ENCODE measurements at regions not wholly inside any gene's neighbourhood (a gene's known extent, or its start where the extent isn't known, plus 50 kb on each side); places are given as distances from the start of the nearest gene placed in this dataset.

DNA sequence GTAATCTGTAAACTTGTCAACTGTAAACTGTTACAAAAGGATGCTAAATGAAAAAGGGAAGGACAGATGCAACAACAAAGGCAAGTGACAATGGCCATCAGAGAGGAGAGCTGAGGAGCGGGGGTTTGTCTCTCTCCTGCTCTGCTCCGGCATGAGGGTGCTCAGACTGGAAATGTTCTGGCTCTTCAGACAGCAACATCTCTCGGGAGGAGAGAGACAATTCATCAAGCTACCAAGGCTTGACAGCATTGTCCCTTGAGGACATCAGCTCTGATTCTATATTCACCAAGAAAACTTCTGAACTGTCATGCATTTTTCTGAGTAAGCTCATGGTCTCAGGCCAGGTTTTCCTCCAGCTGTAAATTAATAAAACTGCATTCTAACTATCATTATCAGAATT, 408.2 kb downstream of the IGSF11 start:
- Histone ChIP-seq H3K79me2 (ENCODE audit: low read length) (no peaks in the 10 kb centered on the region), H3K4me2 (ENCODE audit: low read length) (no peak overlapping the region), H3K36me3 (replicated peaks; ENCODE audit: low read depth, low read length) (no peaks in the 10 kb centered on the region), H3K27me3 (ENCODE audit: low read depth, low read length) (no peaks in the 10 kb centered on the region), H4K20me1 (ENCODE audit: insufficient read depth, low read length) (no peaks in the 10 kb centered on the region), H2AFZ (ENCODE audit: low read depth, low read length) (no peak overlapping the region), H3K9ac (ENCODE audit: low read length) (no peak overlapping the region), H3K4me1 (ENCODE audit: low read length) (no peaks in the 10 kb centered on the region), H3K4me3 (ENCODE audit: low read length) (no peak overlapping the region), H3K27ac (ENCODE audit: low read length) (no peak overlapping the region), H3K9me3 (ENCODE audit: insufficient read depth, low read length) (no peaks in the 10 kb centered on the region)
- no peak for TF ChIP-seq EZH2phosphoT487 (IDR thresholded peaks at IDR 0.05; ENCODE audit: low read depth)
- TF ChIP-seq, protein P1, sequence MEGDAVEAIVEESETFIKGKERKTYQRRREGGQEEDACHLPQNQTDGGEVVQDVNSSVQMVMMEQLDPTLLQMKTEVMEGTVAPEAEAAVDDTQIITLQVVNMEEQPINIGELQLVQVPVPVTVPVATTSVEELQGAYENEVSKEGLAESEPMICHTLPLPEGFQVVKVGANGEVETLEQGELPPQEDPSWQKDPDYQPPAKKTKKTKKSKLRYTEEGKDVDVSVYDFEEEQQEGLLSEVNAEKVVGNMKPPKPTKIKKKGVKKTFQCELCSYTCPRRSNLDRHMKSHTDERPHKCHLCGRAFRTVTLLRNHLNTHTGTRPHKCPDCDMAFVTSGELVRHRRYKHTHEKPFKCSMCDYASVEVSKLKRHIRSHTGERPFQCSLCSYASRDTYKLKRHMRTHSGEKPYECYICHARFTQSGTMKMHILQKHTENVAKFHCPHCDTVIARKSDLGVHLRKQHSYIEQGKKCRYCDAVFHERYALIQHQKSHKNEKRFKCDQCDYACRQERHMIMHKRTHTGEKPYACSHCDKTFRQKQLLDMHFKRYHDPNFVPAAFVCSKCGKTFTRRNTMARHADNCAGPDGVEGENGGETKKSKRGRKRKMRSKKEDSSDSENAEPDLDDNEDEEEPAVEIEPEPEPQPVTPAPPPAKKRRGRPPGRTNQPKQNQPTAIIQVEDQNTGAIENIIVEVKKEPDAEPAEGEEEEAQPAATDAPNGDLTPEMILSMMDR (IDR thresholded peaks at IDR 0.05; ENCODE audit: low read depth, low read length), result no peak

DNA sequence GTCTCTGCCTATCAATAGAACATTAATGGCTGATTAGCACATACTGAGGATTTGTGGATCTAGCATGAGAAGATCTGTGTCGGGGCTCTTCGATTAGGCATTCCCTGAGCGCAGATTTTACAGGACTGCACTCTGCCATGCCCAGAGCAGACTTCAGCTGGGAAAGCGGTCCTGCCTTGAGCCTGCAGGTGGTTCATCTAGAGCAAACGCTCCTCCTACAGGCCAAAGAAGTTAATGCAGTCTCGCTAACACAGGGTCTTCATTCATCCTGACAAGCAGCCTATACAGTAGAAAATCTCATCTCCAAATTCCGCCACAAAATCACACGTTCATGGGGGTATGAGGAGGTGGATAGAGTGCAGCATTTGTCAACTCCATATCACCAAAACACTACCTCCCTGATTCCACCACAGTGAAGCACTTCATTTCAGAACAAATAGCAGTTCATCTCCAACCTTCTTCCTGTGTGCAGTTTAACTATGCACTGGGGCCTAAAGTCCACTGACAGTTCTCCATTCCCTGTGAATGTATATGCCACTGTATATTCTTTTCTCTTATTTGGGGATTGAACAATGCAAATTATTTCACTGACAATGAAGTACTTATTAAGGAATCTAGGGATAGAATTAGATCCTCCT, 405.8 kb downstream of the IGSF11 start:
- Histone ChIP-seq H3K9me3 (ENCODE audit: insufficient read depth, low read length) (no peaks in the 10 kb centered on the region), H4K20me1 (ENCODE audit: insufficient read depth, low read length) (no peaks in the 10 kb centered on the region), H2AFZ (ENCODE audit: low read depth, low read length) (peak overlapping the region; percentile 28; the same call in 1 of the 2 replicates), H3K27me3 (ENCODE audit: low read depth, low read length) (no peaks in the 10 kb centered on the region), H3K9ac (ENCODE audit: low read length) (no peak overlapping the region), H3K79me2 (ENCODE audit: low read length) (no peaks in the 10 kb centered on the region), H3K36me3 (replicated peaks; ENCODE audit: low read depth, low read length) (no peaks in the 10 kb centered on the region), H3K4me3 (ENCODE audit: low read length) (no peak overlapping the region), H3K4me2 (ENCODE audit: low read length) (no peak overlapping the region), H3K27ac (ENCODE audit: low read length) (no peak overlapping the region), H3K4me1 (ENCODE audit: low read length) (no peaks in the 10 kb centered on the region)
- no peak for TF ChIP-seq EZH2phosphoT487 (IDR thresholded peaks at IDR 0.05; ENCODE audit: low read depth)
- TF ChIP-seq, protein P1 (IDR thresholded peaks at IDR 0.05; ENCODE audit: low read depth, low read length), result peak; percentile 81

DNA sequence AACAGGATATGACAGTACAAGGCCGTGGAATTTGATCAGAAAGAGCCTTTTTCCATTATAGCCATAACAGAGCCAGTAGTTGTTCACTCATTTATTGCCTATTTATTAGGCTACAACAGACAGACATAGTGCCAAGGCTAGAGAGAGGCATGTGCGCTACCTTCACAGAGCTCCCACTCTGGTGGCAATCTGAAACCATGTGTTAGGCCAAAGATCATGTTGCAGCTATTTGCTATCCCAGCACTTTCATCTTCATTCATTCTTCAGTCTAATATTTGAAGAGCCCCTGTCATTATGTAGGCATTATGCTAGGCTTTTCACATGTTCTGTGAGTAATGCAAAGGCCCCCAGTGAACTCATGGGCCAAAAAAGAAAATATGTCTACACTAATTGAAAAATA, 404.8 kb downstream of the IGSF11 start:
- Histone ChIP-seq H3K4me1 (ENCODE audit: low read length) (no peaks in the 10 kb centered on the region), H3K9ac (ENCODE audit: low read length) (no peak overlapping the region), H2AFZ (ENCODE audit: low read depth, low read length) (no peak overlapping the region), H3K27me3 (ENCODE audit: low read depth, low read length) (no peaks in the 10 kb centered on the region), H3K27ac (ENCODE audit: low read length) (no peak overlapping the region), H3K9me3 (ENCODE audit: insufficient read depth, low read length) (no peaks in the 10 kb centered on the region), H3K36me3 (replicated peaks; ENCODE audit: low read depth, low read length) (no peaks in the 10 kb centered on the region), H4K20me1 (ENCODE audit: insufficient read depth, low read length) (no peaks in the 10 kb centered on the region), H3K4me3 (ENCODE audit: low read length) (no peak overlapping the region), H3K4me2 (ENCODE audit: low read length) (no peak overlapping the region), H3K79me2 (ENCODE audit: low read length) (no peaks in the 10 kb centered on the region)
- TF ChIP-seq, protein P1 (IDR thresholded peaks at IDR 0.05; ENCODE audit: low read depth, low read length), result no peak
- TF ChIP-seq EZH2phosphoT487 (IDR thresholded peaks at IDR 0.05; ENCODE audit: low read depth), result no peak

DNA sequence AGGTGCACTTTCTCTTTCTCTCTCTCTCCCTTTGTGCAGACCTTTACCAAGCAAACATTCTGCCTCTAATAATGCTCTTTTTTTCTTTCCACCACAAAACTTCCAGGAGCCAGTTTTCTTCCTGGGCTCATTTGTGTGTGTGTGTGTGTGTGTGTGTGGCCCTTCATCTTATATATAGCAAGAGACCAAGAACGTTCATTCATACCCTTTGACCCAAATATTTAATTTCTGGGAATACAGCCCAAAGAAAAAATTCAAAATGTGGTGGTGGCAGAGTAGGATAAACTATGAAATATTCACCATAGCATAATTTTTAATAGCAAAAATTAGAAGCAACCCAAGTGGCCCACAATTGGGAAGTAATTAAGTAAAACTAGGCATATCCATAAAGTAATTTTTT, 398.9 kb downstream of the IGSF11 start:
- no peaks in the 10 kb centered on the region for H3K9me3 ChIP-seq (ENCODE audit: insufficient read depth, low read length)
- H2AFZ ChIP-seq (ENCODE audit: low read depth, low read length), result no peak overlapping the region
- TF ChIP-seq, protein P1 (IDR thresholded peaks at IDR 0.05; ENCODE audit: low read depth, low read length), result no peak
- no peak for TF ChIP-seq EZH2phosphoT487 (IDR thresholded peaks at IDR 0.05; ENCODE audit: low read depth)
- no peak overlapping the region for H3K4me3 ChIP-seq (ENCODE audit: low read length)
- H3K9ac ChIP-seq (ENCODE audit: low read length), result no peak overlapping the region
- H3K27ac ChIP-seq (ENCODE audit: low read length), result no peak overlapping the region
- H3K36me3 ChIP-seq (replicated peaks; ENCODE audit: low read depth, low read length), result no peaks in the 10 kb centered on the region
- H3K27me3 ChIP-seq (ENCODE audit: low read depth, low read length), result peaks cover 10% of the 10 kb centered on the region; the same call in 1 of the 2 replicates
- H3K4me2 ChIP-seq (ENCODE audit: low read length), result no peak overlapping the region
- H3K4me1 ChIP-seq (ENCODE audit: low read length), result no peaks in the 10 kb centered on the region
- no peaks in the 10 kb centered on the region for H3K79me2 ChIP-seq (ENCODE audit: low read length)
- H4K20me1 ChIP-seq (ENCODE audit: insufficient read depth, low read length), result no peaks in the 10 kb centered on the region

All from OCI-LY3 (cell line).